DND-41 (cell line): ENCODE measurements at regions not wholly inside any gene's neighbourhood (a gene's known extent, or its start where the extent isn't known, plus 50 kb on each side); places are given as distances from the start of the nearest gene placed in this dataset.

Experiments used
- CTCF ChIP-seq: IDR thresholded peaks from 2 replicates; pipeline ENCODE4 v1.5.1; 2012; ENCODE audit warnings: borderline replicate concordance, low read length, moderate library complexity, mild to moderate bottlenecking; ENCODE audit not compliant: poor library complexity, severe bottlenecking; ENCODE audit errors: extremely low read depth
- EZH2 ChIP-seq: IDR thresholded peaks from 3 replicates; pipeline ENCODE4 v1.6.1; 2012; ENCODE audit warnings: borderline replicate concordance, low read depth, mild to moderate bottlenecking, moderate library complexity, low read length, inconsistent platforms; ENCODE audit not compliant: severe bottlenecking

GRCh38 chr2:57907411-57907810, 139.2 kb upstream of the VRK2 start:
- TF ChIP-seq CTCF: no peak
- TF ChIP-seq EZH2: no peak
